GM21381 (cell line): ENCODE measurements at regions not wholly inside any gene's neighbourhood (a gene's known extent, or its start where the extent isn't known, plus 50 kb on each side); places are given as distances from the start of the nearest gene placed in this dataset.

Experiments
- ATAC-seq: cut with Tn5 transposase; IDR thresholded peaks from one replicate; pipeline ENCODE4 v1.9.1; 2021; ENCODE audit warnings: mild to moderate bottlenecking, moderate library complexity; ENCODE audit not compliant: unreplicated experiment

- ATAC-seq: no peak
Measured at GRCh38 chr2:76330865-76331264, 620.1 kb upstream of the GCFC2 start.

GRCh38 chr2:76326636-76327035 is 615.9 kb upstream of the GCFC2 start:
- ATAC-seq: no peak

GRCh38 chr2:76323381-76323780 is 612.7 kb upstream of the GCFC2 start:
- no peak for ATAC-seq

- no peak for ATAC-seq
Measured at GRCh38 chr2:76320716-76321115, 610.0 kb upstream of the GCFC2 start.

- no peak for ATAC-seq
Measured at GRCh38 chr2:76318848-76319360, 608.2 kb upstream of the GCFC2 start.

GRCh38 chr2:76316691-76317090 is 606.0 kb upstream of the GCFC2 start:
- no peak for ATAC-seq

GRCh38 chr2:76314271-76315020 is 603.7 kb upstream of the GCFC2 start:
- no peak for ATAC-seq

GRCh38 chr2:76312236-76312635 is 601.5 kb upstream of the GCFC2 start:
- ATAC-seq: no peak

GRCh38 chr2:76311728-76312127 is 601.0 kb upstream of the GCFC2 start:
- no peak for ATAC-seq

- ATAC-seq: no peak
Measured at GRCh38 chr2:76310894-76311633, 600.3 kb upstream of the GCFC2 start.

GRCh38 chr2:76307495-76307894 is 596.8 kb upstream of the GCFC2 start:
- no peak for ATAC-seq

GRCh38 chr2:76298041-76298440 is 587.3 kb upstream of the GCFC2 start:
- ATAC-seq: no peak

- no peak for ATAC-seq
Measured at GRCh38 chr2:76296438-76296837, 585.7 kb upstream of the GCFC2 start.

GRCh38 chr2:76295762-76296161 is 585.0 kb upstream of the GCFC2 start:
- no peak for ATAC-seq

- no peak for ATAC-seq
Measured at GRCh38 chr2:76288598-76288997, 577.9 kb upstream of the GCFC2 start.

- ATAC-seq: no peak
Measured at GRCh38 chr2:76288146-76288545, 577.4 kb upstream of the GCFC2 start.

GRCh38 chr2:76283350-76283749 is 572.6 kb upstream of the GCFC2 start:
- ATAC-seq: no peak

GRCh38 chr2:76281156-76281841 is 570.6 kb upstream of the GCFC2 start:
- ATAC-seq: no peak

- ATAC-seq: no peak
Measured at GRCh38 chr2:76280686-76281085, 570.0 kb upstream of the GCFC2 start.

- ATAC-seq: no peak
Measured at GRCh38 chr2:76279142-76279541, 568.4 kb upstream of the GCFC2 start.

- ATAC-seq: no peak
Measured at GRCh38 chr2:76275788-76276187, 565.1 kb upstream of the GCFC2 start.

- no peak for ATAC-seq
Measured at GRCh38 chr2:76274676-76275075, 564.0 kb upstream of the GCFC2 start.
